SU-DHL-6 (cell line): ENCODE measurements at regions not wholly inside any gene's neighbourhood (a gene's known extent, or its start where the extent isn't known, plus 50 kb on each side); places are given as distances from the start of the nearest gene placed in this dataset.

Source experiments
- CTCF ChIP-seq: fragments of 200-600 bp; sonication (generic); IDR thresholded peaks from one replicate; pipeline ENCODE4 v1.5.1; 2017; ENCODE audit warnings: antibody characterized with exemption, mild to moderate bottlenecking, low read length, moderate library complexity; ENCODE audit not compliant: insufficient read depth, poor library complexity, severe bottlenecking
- EZH2phosphoT487 ChIP-seq: fragments of 200-600 bp; sonication (generic), shearing (Covaris generic); conservative IDR thresholded peaks from 2 replicates; pipeline ENCODE4 v1.6.1; 2018; ENCODE audit warnings: mild to moderate bottlenecking, antibody characterized with exemption, low read length, moderate library complexity, mixed read lengths

DNA sequence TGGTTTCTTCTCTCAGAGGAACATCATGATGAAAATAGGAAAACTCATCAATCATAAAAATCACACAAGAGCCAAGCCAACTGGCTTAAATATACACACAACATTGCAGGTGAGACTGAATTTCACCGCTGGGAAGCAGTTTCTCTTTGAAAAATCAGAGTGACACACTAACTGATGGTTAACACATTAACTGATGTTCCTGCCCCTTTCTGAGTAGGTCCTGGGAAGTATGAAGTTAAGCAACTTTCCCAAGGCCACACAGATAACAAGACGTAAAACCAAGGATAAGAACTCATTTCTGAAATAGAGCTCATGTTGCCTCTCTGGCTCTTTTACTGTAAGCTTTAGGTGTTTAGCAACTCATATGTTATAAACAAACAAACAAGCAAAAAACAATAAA, 813.7 kb upstream of the HS3ST1 start:
- TF ChIP-seq CTCF, result no peak
- no peak for TF ChIP-seq EZH2phosphoT487
